ENCODE measurements at regions not wholly inside any gene's neighbourhood (a gene's known extent, or its start where the extent isn't known, plus 50 kb on each side); places are given as distances from the start of the nearest gene placed in this dataset.

DNA sequence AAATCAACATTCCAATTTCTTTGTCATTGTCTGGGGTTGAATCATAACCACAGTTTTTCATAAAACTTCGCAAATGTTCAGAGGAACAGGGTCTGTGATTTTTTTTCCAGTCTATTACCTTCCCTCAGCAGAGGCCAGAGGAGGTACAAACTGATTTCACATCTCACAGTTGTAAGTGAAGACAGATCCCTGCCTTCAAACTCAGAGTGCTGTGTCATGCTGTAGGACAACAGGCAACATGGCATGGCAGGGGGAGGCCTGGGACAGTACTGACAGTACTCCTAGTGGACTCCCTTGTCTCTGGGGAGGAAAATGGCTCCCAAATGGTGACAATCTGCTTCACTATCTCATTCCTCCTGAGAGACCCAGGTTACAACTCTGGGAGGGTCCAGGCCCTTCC lies 308.6 kb downstream of the CDC5L start:
- no peak overlapping the region for H3K4me3 ChIP-seq (ENCODE audit: low read depth, low read length)
- TF ChIP-seq, protein P1, sequence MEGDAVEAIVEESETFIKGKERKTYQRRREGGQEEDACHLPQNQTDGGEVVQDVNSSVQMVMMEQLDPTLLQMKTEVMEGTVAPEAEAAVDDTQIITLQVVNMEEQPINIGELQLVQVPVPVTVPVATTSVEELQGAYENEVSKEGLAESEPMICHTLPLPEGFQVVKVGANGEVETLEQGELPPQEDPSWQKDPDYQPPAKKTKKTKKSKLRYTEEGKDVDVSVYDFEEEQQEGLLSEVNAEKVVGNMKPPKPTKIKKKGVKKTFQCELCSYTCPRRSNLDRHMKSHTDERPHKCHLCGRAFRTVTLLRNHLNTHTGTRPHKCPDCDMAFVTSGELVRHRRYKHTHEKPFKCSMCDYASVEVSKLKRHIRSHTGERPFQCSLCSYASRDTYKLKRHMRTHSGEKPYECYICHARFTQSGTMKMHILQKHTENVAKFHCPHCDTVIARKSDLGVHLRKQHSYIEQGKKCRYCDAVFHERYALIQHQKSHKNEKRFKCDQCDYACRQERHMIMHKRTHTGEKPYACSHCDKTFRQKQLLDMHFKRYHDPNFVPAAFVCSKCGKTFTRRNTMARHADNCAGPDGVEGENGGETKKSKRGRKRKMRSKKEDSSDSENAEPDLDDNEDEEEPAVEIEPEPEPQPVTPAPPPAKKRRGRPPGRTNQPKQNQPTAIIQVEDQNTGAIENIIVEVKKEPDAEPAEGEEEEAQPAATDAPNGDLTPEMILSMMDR (IDR thresholded peaks at IDR 0.05; ENCODE audit: borderline replicate concordance, insufficient read depth, low read depth, low read length) = no peak

DNA sequence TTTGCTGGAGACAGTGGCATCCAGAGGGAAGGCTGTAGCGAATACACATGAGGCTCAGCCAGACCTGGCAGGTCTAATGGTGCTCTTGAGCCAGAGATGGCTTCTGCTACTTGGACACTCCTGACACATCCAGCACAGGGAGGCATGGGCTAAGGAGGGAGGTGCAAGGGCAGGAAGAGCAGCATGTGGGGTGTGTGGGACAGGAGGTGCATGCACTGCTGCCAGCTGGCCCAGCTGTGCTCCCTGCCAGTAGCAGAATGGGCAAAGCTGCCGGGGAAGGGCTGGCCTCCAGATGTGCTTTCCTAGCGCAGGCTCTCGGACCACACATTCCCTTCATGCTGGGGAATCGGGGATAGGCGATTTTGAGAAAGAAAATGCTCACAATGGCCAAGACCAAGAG lies 309.2 kb downstream of the CDC5L start:
- H3K4me3 ChIP-seq (ENCODE audit: low read depth, low read length) = no peak overlapping the region
- TF ChIP-seq, protein P1 (IDR thresholded peaks at IDR 0.05; ENCODE audit: borderline replicate concordance, insufficient read depth, low read depth, low read length) = no peak

DNA sequence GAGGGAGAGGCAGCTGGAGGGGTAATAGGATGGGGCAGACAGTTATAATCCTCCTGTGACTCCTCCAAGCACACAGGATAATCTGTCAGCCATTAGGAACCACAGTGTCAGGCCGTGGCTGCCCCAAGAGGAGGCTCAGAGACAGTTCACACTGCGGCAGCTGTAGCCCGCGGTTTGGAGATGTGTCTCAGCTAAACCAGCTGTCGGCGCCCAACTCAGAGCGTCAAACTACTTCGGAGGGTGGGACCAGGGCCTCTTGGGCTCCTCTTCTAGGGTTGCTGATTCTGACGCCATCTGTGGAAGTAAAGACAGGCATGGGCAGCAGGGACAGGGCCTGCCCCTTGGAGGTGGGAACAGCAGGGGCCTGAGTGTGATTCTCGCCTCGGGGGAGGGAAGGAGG lies 309.8 kb downstream of the CDC5L start:
- TF ChIP-seq, protein P1 (IDR thresholded peaks at IDR 0.05; ENCODE audit: borderline replicate concordance, insufficient read depth, low read depth, low read length) = no peak
- no peak overlapping the region for H3K4me3 ChIP-seq (ENCODE audit: low read depth, low read length)

DNA sequence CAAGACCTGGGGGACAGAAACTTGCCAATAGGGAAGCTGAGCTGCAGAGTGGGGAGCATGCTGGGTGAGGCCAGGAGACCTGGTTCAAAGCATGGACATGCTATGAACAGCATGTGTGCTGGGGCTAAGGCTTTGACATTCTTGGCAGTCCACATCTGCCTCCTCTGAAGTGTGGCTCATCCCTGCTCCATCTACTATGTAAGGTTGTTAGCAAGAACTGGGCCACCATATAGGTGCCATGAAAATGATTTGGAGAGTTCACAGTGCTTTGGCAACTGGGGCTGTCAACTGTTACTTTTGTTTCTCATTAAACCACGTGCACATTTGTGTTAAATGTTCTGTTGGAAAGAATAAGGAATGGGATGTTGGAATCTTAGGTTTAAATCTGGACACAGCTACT lies 311.1 kb downstream of the CDC5L start:
- no peak overlapping the region for H3K4me3 ChIP-seq (ENCODE audit: low read depth, low read length)
- TF ChIP-seq, protein P1 (IDR thresholded peaks at IDR 0.05; ENCODE audit: borderline replicate concordance, insufficient read depth, low read depth, low read length) = no peak

DNA sequence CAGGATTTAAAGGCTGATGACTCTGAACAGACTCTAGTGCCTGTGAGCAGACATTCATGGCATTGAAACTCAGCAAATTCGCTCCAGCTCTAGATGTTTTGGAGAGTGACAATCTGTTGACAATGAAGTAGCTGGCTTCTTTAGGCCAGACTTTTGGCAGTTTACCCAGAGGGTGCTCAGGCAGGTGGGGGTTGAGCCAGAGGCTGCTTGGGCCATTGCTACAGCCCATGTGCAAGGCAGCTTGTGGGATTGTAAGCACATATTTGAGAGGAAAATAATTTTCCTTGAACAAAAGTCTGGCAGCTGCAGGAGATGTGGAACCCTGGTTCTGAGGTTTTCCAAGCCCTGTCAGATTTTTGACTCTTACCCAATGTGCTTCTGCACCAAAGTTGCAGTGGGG lies 311.6 kb downstream of the CDC5L start:
- no peak overlapping the region for H3K4me3 ChIP-seq (ENCODE audit: low read depth, low read length)
- TF ChIP-seq, protein P1 (IDR thresholded peaks at IDR 0.05; ENCODE audit: borderline replicate concordance, insufficient read depth, low read depth, low read length) = no peak

DNA sequence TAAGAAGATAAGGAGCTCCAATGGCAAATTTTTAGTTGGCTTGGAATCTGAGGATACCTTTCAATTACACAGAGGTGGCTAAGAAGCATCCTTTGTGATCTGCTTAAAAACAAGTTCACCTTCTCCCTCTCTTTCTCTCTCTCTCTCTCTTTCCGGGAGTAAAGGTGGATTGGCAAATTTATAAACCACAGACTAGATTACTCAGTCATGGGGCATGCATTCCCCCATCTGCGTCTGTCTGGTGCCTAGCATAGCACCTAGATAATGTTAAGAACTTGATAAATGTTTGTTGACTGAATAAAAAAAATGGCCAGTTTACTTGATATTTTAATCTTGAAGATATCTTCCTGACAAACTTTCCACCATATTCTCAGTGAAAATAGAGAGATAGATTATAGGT lies 312.3 kb downstream of the CDC5L start:
- TF ChIP-seq, protein P1 (IDR thresholded peaks at IDR 0.05; ENCODE audit: borderline replicate concordance, insufficient read depth, low read depth, low read length) = no peak
- no peak overlapping the region for H3K4me3 ChIP-seq (ENCODE audit: low read depth, low read length)

DNA sequence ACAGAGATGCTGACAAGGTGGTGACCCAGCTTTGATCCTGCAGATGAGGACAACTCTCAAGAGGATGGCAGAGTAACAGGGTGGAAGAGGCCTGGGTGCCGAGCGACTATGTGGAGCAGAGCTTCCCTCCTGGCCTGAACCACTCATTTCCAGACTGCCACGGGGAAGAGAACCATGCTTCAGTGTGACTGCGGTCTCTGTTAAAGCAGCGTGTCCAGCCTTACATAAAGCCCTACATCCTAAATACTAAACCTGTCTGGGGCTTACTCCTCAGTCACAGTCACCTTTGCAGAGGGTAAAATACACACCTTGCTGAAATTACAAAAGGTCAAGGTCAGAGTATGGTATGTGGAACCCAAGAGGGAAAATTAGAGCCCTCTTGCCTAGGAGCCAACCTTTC lies 312.9 kb downstream of the CDC5L start:
- no peak overlapping the region for H3K4me3 ChIP-seq (ENCODE audit: low read depth, low read length)
- TF ChIP-seq, protein P1 (IDR thresholded peaks at IDR 0.05; ENCODE audit: borderline replicate concordance, insufficient read depth, low read depth, low read length) = no peak
